SJSA1 (cell line): ENCODE measurements at regions not wholly inside any gene's neighbourhood (a gene's known extent, or its start where the extent isn't known, plus 50 kb on each side); places are given as distances from the start of the nearest gene placed in this dataset.
"Not testable (repeated sequence)": the region's sequence is repeated elsewhere in the genome, so short reads cannot be mapped to it uniquely, and the experiment has no call there.

Experiments used
- DNase-seq, 2 experiments: peaks; one replicate each; pipeline ENCODE4 v3.0.0-alpha.2; 2015 to 2020; ENCODE audit warnings: low spot score in 2 of 2, low read depth in 1 of 2
- H3K27ac ChIP-seq: fragments of 250-450 bp; sonication (Bioruptor Pico); 2 replicates; pipeline ENCODE4 v1.5.1; 2020; ENCODE audit warnings: mild to moderate bottlenecking, moderate library complexity
- H3K27me3 ChIP-seq: fragments of 250-450 bp; sonication (Bioruptor Pico); replicated peaks from 2 replicates; pipeline ENCODE4 v1.5.1; 2020; ENCODE audit warnings: mild to moderate bottlenecking, moderate library complexity
- H3K36me3 ChIP-seq: fragments of 250-450 bp; sonication (Bioruptor Pico); 2 replicates; pipeline ENCODE4 v1.5.1; 2020; ENCODE audit warnings: mild to moderate bottlenecking
- H3K4me1 ChIP-seq: fragments of 250-450 bp; sonication (Bioruptor Pico); replicated peaks from 2 replicates; pipeline ENCODE4 v1.6.1; 2021; ENCODE audit warnings: mild to moderate bottlenecking
- H3K4me3 ChIP-seq: fragments of 250-450 bp; sonication (Bioruptor Pico); 2 replicates; pipeline ENCODE4 v1.5.1; 2020; ENCODE audit warnings: mild to moderate bottlenecking
- H3K9me3 ChIP-seq: fragments of 250-450 bp; sonication (Bioruptor Pico); replicated peaks from 2 replicates; pipeline ENCODE4 v1.5.1; 2020; ENCODE audit warnings: mild to moderate bottlenecking

- DNase-seq = no peak
- Histone ChIP-seq H3K4me1 (no peaks in the 10 kb centered on the region), H3K4me3 (no peak overlapping the region), H3K9me3 (0 out of 2 replicates have a peak, but pooled peaks cover 3% of the 10 kb centered on the region), H3K36me3 (no peaks in the 10 kb centered on the region), H3K27ac (no peak overlapping the region), H3K27me3 (no peaks in the 10 kb centered on the region)
Measured at GRCh38 chr4:179372746-179373145, 1930.5 kb upstream of the AGA start.

GRCh38 chr4:179378847-179379246, 1936.6 kb upstream of the AGA start:
- not testable (repeated sequence) for H3K36me3 ChIP-seq, H3K4me3 ChIP-seq, H3K4me1 ChIP-seq, DNase-seq, H3K27me3 ChIP-seq, H3K27ac ChIP-seq
- H3K9me3 ChIP-seq = peaks cover 10% of the 10 kb centered on the region

- Histone ChIP-seq H3K4me1 (no peaks in the 10 kb centered on the region), H3K4me3 (no peak overlapping the region), H3K27me3 (no peaks in the 10 kb centered on the region), H3K36me3 (no peaks in the 10 kb centered on the region), H3K27ac (no peak overlapping the region), H3K9me3 (no peaks in the 10 kb centered on the region; the same call in 1 of the 2 replicates)
- DNase-seq = no peak
Measured at GRCh38 chr4:179392787-179393186, 1950.5 kb upstream of the AGA start.

DNA sequence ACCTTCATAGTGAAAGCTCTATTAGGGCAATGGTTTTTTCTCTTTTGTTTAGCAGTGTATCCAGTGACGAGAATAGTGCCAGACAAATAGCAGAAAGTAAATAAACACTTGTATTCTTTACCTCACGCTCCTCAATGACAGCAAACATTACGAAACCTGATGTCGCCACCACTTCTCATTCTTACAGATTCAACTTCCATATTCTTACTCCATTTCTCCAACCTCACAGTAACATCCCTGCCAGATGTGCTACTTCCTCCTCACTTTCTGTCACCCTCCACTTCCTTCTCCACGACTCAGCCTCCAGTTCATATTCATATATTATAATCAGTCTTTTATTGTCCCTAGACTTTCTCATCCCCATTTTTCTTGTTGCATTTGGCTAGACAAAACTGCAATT, 1956.2 kb upstream of the AGA start:
- no peak for DNase-seq
- no peaks in the 10 kb centered on the region for H3K4me1 ChIP-seq

DNA sequence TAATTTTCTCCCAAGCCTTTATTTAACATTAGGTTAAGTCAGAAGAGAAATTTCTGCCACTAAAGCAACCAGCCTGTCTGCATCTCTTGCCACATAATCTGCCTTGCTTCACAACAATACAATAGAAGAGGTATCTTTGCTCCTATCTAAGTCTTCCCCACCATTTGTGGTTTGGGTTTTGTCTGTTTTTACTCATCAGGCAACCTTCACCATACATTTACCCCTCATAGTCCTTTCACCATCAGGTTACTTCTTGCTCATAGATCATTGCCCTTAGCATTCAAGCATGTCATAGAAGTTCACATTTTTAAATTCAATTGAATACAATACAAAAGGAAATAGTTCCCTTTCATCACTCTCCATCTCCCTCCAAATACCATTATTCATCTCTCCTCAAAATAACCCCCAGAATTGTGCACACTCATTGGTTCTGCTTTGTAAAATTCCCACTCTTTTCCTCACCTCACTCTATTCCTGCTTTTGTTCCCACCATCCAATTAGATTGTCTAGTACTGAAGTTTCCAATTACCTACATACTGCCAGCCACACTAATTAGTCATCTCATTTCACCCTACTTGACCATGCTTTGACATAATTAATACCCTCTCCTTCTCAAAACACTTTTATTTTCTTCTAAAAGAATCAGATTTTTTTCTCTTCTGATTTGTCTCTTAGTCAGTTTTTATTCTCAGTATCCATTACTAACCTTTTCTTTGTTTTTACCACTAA, 1957.0 kb upstream of the AGA start:
- no peak for DNase-seq
- H3K4me3 ChIP-seq = no peak overlapping the region
- H3K36me3 ChIP-seq = no peaks in the 10 kb centered on the region
- no peaks in the 10 kb centered on the region for H3K27me3 ChIP-seq
- no peaks in the 10 kb centered on the region; the same call in 1 of the 2 replicates for H3K9me3 ChIP-seq
- no peak overlapping the region for H3K27ac ChIP-seq
- no peaks in the 10 kb centered on the region for H3K4me1 ChIP-seq

More for the DNA sequence above, 1956.2 kb upstream of the AGA start:
- Histone ChIP-seq H3K27me3 (no peaks in the 10 kb centered on the region), H3K4me3 (no peak overlapping the region), H3K9me3 (no peaks in the 10 kb centered on the region; the same call in 1 of the 2 replicates), H3K36me3 (no peaks in the 10 kb centered on the region), H3K27ac (no peak overlapping the region)

- Histone ChIP-seq H3K36me3 (no peaks in the 10 kb centered on the region), H3K4me1 (no peaks in the 10 kb centered on the region), H3K4me3 (no peak overlapping the region), H3K27me3 (no peaks in the 10 kb centered on the region), H3K9me3 (no peaks in the 10 kb centered on the region), H3K27ac (no peak overlapping the region)
- DNase-seq = no peak
Measured at GRCh38 chr4:179415037-179415846, 1973.0 kb upstream of the AGA start.

DNA sequence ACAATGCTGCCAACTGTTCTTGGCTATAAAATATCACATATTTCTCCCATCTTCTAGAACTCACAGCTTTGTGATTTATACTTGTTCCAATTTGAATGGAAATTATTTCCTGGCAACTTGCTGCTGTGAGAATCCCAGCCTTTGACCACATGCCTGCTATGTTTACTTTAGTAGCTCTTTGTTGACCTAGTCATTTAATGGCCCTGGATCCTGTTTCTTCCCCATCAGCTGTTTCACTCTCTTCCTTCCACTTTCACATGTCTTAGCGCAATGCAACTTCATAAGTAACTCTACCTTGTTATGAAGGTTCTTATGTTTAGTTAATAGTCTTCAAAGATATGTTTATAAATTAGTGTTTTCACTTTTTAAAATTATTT, 1973.6 kb upstream of the AGA start:
- no peaks in the 10 kb centered on the region for H3K9me3 ChIP-seq
- H3K27me3 ChIP-seq = no peaks in the 10 kb centered on the region
- no peaks in the 10 kb centered on the region for H3K4me1 ChIP-seq
- no peak overlapping the region for H3K4me3 ChIP-seq
- H3K36me3 ChIP-seq = no peaks in the 10 kb centered on the region
- no peak for DNase-seq
- no peak overlapping the region for H3K27ac ChIP-seq

DNA sequence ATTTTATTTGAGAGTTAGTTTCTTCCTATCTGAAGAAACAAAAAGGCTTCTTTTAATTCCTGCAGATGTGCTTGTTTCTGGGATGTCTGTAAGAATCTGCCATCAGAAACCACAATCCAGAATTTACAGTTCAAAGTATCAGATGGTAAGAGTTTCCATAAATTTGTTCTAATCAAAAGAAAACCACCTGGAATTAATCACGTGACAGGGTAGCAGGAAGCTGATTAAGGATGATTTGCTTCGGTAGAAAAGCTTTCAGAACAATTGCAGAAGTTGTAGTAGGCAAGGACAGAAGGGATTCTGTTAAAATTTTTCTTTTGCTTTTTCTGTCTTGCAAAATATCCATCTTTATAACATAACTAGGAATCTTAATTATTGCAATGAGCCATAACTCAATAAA, 1975.1 kb upstream of the AGA start:
- Histone ChIP-seq H3K27ac (no peak overlapping the region), H3K36me3 (no peaks in the 10 kb centered on the region), H3K27me3 (no peaks in the 10 kb centered on the region), H3K4me3 (no peak overlapping the region), H3K9me3 (no peaks in the 10 kb centered on the region), H3K4me1 (no peaks in the 10 kb centered on the region)
- DNase-seq = no peak

GRCh38 chr4:179437962-179438361, 1995.7 kb upstream of the AGA start:
- H3K4me3 ChIP-seq = no peak overlapping the region
- H3K36me3 ChIP-seq = no peaks in the 10 kb centered on the region
- no peak overlapping the region for H3K27ac ChIP-seq
- no peaks in the 10 kb centered on the region for H3K4me1 ChIP-seq
- no peaks in the 10 kb centered on the region; the same call in none of the 2 replicates for H3K9me3 ChIP-seq
- no peaks in the 10 kb centered on the region for H3K27me3 ChIP-seq
- no peak for DNase-seq

- Histone ChIP-seq H3K4me1 (no peaks in the 10 kb centered on the region), H3K36me3 (no peaks in the 10 kb centered on the region), H3K4me3 (no peak overlapping the region), H3K9me3 (no peaks in the 10 kb centered on the region; the same call in 1 of the 2 replicates), H3K27ac (no peak overlapping the region), H3K27me3 (no peaks in the 10 kb centered on the region)
- DNase-seq = no peak
Measured at GRCh38 chr4:179441596-179441995, 1999.4 kb upstream of the AGA start.

- DNase-seq = no peak
- no peaks in the 10 kb centered on the region for H3K27me3 ChIP-seq
- no peak overlapping the region for H3K27ac ChIP-seq
- no peaks in the 10 kb centered on the region for H3K36me3 ChIP-seq
- no peaks in the 10 kb centered on the region for H3K9me3 ChIP-seq
- H3K4me3 ChIP-seq = no peak overlapping the region
- no peaks in the 10 kb centered on the region for H3K4me1 ChIP-seq
Measured at GRCh38 chr4:179447308-179447707, 2005.1 kb upstream of the AGA start.

GRCh38 chr4:179465131-179465797, 2023.0 kb upstream of the AGA start:
- no peaks in the 10 kb centered on the region for H3K36me3 ChIP-seq
- H3K9me3 ChIP-seq = 0 out of 2 replicates have a peak, but pooled peaks cover 3% of the 10 kb centered on the region
- H3K4me1 ChIP-seq = no peaks in the 10 kb centered on the region
- DNase-seq = no peak
- H3K27me3 ChIP-seq = no peaks in the 10 kb centered on the region
- no peak overlapping the region for H3K27ac ChIP-seq
- H3K4me3 ChIP-seq = no peak overlapping the region

DNA sequence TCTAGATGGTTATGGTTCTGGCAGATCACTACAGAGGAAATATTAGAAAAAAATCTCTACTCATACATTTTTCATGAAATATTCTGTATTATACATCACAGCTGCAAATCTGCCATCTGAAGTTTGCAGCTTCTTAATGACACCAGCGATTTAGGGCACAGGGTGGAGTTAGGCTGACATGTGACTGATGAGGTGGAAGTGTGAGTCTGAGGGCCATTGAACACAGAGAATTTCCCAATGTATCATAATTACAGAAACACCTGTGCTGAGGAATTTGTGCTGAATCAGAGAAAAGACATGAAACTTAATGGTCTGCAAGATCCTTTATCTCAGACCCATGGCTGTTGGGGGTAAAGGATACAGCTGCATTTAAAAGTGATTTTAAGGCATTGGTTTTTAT, 2025.6 kb upstream of the AGA start:
- Histone ChIP-seq H3K27me3 (no peaks in the 10 kb centered on the region), H3K9me3 (0 out of 2 replicates have a peak, but pooled peaks cover 5% of the 10 kb centered on the region), H3K4me3 (no peak overlapping the region), H3K4me1 (no peaks in the 10 kb centered on the region), H3K27ac (no peak overlapping the region), H3K36me3 (no peaks in the 10 kb centered on the region)
- DNase-seq = no peak

DNA sequence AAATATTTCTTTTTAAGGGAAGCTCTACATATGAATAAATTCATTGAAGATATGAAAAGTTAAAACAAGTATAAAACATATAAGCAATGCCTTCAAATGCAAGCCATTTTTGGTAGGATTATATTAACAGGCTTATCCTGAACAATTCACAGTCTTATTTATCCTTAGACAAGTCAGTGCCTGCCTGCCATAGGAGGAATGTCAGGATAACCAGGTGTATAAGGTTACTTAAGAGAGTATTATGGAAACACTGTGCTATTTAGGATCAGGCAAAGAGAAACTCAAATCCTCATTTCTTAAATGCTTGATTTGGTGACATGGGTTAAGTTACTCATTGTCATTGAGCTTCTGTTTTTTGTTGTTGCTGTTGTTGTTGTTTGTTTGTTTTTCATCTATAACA, 2029.9 kb upstream of the AGA start:
- no peak overlapping the region for H3K4me3 ChIP-seq
- H3K9me3 ChIP-seq = 0 out of 2 replicates have a peak, but pooled peaks cover 2% of the 10 kb centered on the region
- no peaks in the 10 kb centered on the region for H3K4me1 ChIP-seq
- no peaks in the 10 kb centered on the region for H3K36me3 ChIP-seq
- no peak overlapping the region for H3K27ac ChIP-seq
- DNase-seq = no peak
- H3K27me3 ChIP-seq = no peaks in the 10 kb centered on the region
